Thoracic aorta (tissue), 2 donors: ENCODE measurements at regions not wholly inside any gene's neighbourhood (a gene's known extent, or its start where the extent isn't known, plus 50 kb on each side); places are given as distances from the start of the nearest gene placed in this dataset.
"Not testable (repeated sequence)": the region's sequence is repeated elsewhere in the genome, so short reads cannot be mapped to it uniquely, and the experiment has no call there.

ENCODE experiments used
- ATAC-seq: fragments of 150-250 bp; one replicate; pipeline ENCODE4 v1.8.0; 2017; ENCODE audit warnings: low read depth; ENCODE audit not compliant: insufficient number of reproducible peaks, low FRiP score
- DNase-seq: peaks from one replicate; pipeline ENCODE4 v3.0.0-alpha.2; 2020; ENCODE audit warnings: low spot score
- H3K27ac ChIP-seq, 2 donors: fragments of 200-600 bp; sonication (generic); 1 replicate in 1 of 2; 2 replicates in 1 of 2; pipeline ENCODE4 v1.5.1; 2016; ENCODE audit warnings: mild to moderate bottlenecking in 2 of 2, moderate library complexity in 2 of 2
- H3K27me3 ChIP-seq: fragments of 200-600 bp; sonication (generic); replicated peaks from 2 replicates; pipeline ENCODE4 v1.6.0; 2016; ENCODE audit warnings: mild to moderate bottlenecking; ENCODE audit not compliant: insufficient read depth
- H3K36me3 ChIP-seq: fragments of 200-600 bp; sonication (generic); one replicate; pipeline ENCODE4 v1.5.1; 2016
- H3K4me1 ChIP-seq, 2 donors: fragments of 200-600 bp; sonication (generic); 1 replicate in 1 of 2; 2 replicates in 1 of 2; pipeline versions ENCODE4 v1.5.1 to v1.6.0; 2016; ENCODE audit warnings: low read depth in 2 of 2, mild to moderate bottlenecking in 1 of 2; ENCODE audit not compliant: control insufficient read depth in 1 of 2
- H3K4me3 ChIP-seq: fragments of 200-600 bp; sonication (generic); 2 replicates; pipeline ENCODE4 v1.5.1; 2016; ENCODE audit warnings: mild to moderate bottlenecking
- H3K9me3 ChIP-seq: fragments of 200-600 bp; sonication (generic); 2 replicates; pipeline ENCODE4 v1.5.1; 2016

DNA sequence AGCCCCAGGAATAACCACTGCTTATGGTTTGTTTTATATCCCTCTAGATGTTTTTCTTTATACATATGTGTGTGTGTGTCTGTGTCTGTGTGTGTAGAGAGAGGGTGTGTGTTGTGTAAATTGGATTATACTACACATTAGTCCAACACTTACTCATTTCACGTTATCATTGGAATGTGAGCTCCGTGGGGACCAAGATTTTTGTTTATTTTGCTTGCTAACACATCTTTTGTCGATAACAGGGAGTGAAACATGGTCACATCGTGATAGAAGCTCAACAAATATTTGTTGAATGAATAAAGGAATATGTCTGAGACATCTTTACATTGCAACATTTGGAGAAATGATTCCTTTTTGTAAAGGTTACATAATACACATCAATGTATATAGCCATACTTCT is 88.8 kb downstream of the CDRT15L2 start:
- ATAC-seq, H3K27ac ChIP-seq, H3K4me3 ChIP-seq, H3K4me1 ChIP-seq, H3K27me3 ChIP-seq, H3K9me3 ChIP-seq, H3K36me3 ChIP-seq, DNase-seq: not testable (repeated sequence)

DNA sequence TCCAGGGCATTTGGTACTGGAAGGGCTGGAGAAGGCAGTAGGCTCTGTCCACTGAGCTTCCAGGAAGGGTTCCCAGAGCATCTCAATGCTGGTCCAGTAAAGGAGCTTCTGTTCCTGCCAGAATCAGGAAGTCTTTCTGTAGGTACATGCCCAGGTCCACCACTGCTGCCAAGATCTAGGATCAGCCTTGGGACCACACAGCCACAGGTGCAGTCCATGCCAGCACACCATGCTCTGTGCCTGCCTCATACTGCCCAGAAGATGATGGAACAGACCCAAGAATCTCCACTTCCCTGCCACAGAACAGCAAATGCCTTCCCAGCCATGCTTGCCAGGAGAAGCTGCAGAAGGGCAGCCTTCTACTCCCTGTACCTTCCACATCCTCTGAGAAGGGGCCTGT is 89.3 kb downstream of the CDRT15L2 start:
- DNase-seq, ATAC-seq, H3K4me1 ChIP-seq, H3K4me3 ChIP-seq, H3K27ac ChIP-seq, H3K9me3 ChIP-seq, H3K36me3 ChIP-seq, H3K27me3 ChIP-seq: not testable (repeated sequence)

DNA sequence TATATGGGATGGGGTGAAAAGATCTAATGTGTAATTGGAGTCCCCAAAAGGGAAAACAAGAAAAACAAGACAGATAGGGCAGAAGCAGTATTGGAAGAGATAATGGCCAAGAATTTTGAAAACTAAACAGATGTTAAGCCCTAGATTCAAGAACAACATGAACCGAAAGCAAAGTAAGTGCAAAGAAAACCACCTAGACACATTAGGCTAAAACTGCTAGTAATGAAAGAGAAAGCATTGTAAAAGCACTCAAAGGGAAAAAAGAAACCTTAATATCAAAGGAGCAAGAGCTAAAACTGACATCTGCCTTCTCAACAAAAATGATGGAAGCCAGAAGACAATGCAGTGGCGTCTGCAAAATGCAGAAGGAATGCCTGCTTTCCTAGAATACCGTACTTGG is 91.0 kb downstream of the CDRT15L2 start:
- ATAC-seq: not testable (repeated sequence)

DNA sequence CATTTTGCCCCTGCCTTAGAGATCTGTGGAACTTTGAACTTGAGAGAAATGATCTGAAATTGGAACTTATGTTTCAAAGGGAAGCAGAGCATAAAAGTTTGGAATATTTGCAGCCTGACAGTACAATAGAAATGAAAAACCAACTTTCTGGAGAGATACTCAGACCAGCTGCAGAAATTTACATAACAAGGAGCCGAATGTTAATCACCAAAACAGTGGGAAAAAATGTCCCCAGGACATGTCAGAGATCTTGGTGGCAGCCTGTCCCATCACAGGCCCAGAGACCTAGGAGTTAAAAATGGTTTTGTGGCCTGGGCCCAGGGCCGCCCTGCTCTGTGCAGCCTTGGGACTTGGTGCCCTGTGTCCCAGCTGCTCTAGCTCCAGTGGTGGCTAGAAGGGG is 94.8 kb downstream of the CDRT15L2 start:
- not testable (repeated sequence) for H3K27ac ChIP-seq, H3K36me3 ChIP-seq, DNase-seq, H3K4me3 ChIP-seq, H3K9me3 ChIP-seq, H3K4me1 ChIP-seq, H3K27me3 ChIP-seq, ATAC-seq

More for the DNA sequence above, 91.0 kb downstream of the CDRT15L2 start:
- not testable (repeated sequence) for H3K4me3 ChIP-seq, H3K36me3 ChIP-seq, H3K4me1 ChIP-seq, H3K27ac ChIP-seq, H3K9me3 ChIP-seq, H3K27me3 ChIP-seq, DNase-seq

DNA sequence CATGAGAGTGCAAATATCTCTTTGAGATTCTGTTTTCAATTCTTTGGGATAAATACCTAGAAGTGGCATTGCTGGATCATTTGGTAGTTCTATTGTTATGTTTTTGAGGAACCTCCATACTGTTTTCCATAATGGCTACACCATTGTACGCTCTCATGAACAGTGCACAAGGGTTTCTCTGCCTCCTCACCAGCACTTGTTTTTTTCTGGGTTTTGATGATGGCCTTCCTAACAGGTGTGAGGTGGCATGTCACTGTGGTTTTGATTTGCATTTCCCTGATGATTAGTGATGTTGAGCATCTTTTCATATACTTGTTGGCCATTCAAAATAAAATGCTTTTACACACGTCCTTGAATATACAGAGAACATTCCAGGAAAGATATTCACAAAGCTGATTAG is 96.2 kb downstream of the CDRT15L2 start:
- H3K36me3 ChIP-seq, H3K4me1 ChIP-seq, H3K27me3 ChIP-seq, H3K9me3 ChIP-seq, H3K27ac ChIP-seq, ATAC-seq, DNase-seq, H3K4me3 ChIP-seq: not testable (repeated sequence)

DNA sequence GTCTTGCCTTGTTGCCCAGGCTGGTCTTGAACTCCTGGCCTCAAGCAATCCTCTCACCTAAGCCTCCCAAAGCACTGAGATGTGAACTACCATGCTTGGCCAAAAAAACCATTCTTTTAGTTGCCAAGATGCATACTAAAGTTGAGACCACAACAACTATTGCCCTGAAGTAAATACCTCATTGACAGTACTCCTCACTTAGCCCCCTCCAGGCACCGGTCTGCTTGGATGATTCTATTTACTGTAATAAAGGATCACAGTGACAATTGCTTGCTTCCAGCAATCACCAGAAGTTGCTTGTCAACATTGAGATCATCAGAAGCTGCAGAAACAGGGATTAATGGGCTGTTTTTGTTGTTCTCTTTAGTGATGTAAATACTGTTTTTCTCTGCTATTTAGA is 97.1 kb downstream of the CDRT15L2 start:
- H3K27ac ChIP-seq, H3K27me3 ChIP-seq, H3K36me3 ChIP-seq, H3K9me3 ChIP-seq, H3K4me3 ChIP-seq, ATAC-seq, DNase-seq, H3K4me1 ChIP-seq: not testable (repeated sequence)

DNA sequence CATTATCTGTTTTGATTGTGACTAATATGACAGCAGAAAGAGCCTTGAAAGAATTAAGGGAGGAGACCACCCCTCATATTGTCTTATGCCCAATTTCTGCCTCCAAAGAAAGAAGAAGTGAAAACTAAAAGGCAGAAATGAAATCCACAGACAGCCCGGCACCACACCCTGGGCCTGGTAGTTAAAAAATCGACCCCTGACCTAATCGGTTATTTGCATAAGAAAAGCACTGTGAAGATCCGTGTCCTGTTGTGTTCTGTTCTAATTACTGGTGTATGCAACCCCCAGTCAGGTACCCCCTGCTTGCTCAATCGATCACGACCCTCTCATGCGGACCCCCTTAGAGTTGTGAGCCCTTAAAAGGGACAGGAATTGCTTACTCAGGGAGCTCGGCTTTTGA is 97.9 kb downstream of the CDRT15L2 start:
- H3K27me3 ChIP-seq, H3K36me3 ChIP-seq, H3K4me1 ChIP-seq, DNase-seq, H3K27ac ChIP-seq, H3K4me3 ChIP-seq, ATAC-seq, H3K9me3 ChIP-seq: not testable (repeated sequence)

DNA sequence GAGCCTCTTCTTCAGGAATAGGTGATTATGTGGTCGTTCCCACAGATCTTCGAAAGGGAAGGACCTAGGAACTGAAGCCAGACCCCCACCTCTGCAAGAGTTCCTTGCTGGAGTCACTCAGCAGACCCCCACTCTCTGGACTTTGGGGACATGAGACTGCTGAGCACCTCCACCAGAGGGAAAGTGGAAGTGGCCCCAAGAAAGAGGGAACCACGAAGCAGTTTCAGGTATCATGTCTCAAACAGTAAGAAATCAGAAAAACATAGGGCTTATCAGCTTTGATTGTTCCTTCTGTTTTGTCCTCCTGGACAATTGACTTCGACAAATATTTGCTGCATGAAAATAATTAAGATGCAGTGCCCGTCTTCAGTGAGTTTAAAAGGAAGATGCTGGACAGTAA is 98.9 kb downstream of the CDRT15L2 start:
- not testable (repeated sequence) for H3K27ac ChIP-seq, H3K9me3 ChIP-seq, ATAC-seq, H3K36me3 ChIP-seq, DNase-seq, H3K4me1 ChIP-seq, H3K27me3 ChIP-seq, H3K4me3 ChIP-seq

DNA sequence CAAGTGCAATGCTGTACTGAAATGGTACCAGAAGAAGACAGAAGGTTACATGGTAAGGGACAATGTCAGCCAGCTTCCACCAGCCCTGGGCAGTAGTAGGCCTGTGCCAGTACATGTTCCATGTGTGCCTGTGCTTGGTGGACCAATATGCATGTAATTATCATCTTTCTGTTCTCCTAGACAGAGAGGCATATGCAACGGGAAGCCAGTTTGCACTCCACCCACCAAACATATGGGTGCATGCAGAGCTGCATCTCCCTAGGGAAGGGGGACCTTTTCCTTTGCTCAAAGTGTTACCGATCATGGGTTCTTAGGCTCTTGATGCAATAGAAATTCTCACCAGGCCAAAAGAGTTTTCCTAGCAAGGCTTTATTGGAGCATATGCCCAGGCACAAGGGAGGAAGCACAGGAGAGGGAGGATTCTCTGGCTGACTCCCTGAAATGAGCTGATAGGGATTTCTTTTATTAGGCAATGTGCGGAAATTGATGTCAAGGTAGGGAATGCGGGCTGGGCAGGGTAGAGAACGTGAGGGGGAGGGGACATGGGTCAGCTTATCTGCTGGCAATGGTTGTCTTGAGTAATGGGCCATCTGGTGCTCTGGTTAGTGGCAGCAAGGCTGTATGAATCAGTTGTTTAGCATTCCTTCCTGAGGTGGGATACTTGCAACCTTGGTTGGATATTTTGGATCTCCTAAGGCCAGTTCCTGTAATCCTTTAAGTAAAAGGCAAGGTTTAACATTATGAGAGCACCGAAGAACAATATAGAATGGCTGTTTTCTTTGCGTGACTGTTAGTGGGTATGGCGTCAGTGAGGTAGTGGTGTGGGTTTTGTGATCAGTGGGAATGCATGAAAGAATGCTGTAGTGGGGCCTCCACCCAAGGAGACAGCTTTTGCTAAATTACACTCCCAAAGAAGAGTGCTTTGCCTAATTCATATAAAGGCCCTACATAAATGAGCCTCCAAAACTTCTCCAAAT is 102.5 kb downstream of the CDRT15L2 start:
- H3K27ac ChIP-seq, ATAC-seq, DNase-seq, H3K4me3 ChIP-seq, H3K27me3 ChIP-seq, H3K4me1 ChIP-seq, H3K36me3 ChIP-seq, H3K9me3 ChIP-seq: not testable (repeated sequence)

DNA sequence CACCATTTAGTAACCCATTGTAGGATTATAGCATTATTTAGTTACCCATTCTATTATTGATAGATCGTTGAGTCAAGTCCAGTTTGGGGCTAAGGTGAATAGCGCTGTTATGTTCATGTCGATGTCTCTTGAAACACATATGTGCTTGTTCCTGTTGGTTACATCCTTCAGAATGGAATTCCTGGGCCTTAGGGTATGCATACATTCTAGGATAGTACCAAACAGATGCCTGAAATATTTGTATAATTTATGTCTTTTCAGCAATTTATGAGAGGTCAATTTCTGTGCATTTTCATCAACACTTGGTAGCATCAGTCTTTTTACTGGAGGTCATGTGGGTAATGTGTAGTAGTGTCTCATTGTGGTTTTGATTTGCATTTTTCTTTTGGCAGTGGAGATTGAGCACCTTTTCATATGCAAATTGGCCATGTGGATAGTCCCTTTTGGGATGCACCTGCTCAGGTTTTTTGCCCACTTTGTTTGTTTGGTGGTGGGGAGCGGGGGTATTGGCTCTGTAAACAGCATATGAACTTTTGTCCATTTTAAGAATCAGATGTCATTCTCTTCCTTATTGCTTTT is 104.2 kb downstream of the CDRT15L2 start:
- not testable (repeated sequence) for H3K4me3 ChIP-seq, H3K36me3 ChIP-seq, H3K27ac ChIP-seq, H3K4me1 ChIP-seq, ATAC-seq, DNase-seq, H3K9me3 ChIP-seq, H3K27me3 ChIP-seq

DNA sequence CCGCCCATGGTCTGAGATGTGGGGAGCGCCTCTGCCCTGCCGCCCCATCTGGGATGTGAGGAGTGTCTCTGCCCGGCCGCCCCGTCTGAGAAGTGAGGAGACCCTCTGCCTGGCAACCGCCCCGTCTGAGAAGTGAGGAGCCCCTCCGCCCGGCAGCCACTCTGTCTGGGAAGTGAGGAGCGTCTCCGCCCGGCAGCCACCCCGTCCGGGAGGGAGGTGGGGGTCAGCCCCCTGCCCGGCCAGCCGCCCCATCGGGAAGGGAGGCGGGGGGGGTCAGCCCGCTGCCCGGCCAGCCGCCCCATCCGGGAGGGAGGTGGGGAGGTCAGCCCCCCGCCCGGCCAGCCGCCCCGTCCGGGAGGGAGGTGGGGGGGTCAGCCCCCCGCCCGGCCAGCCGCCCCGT is 105.5 kb downstream of the CDRT15L2 start:
- H3K27me3 ChIP-seq, H3K4me1 ChIP-seq, H3K4me3 ChIP-seq, ATAC-seq, H3K36me3 ChIP-seq, H3K27ac ChIP-seq, DNase-seq, H3K9me3 ChIP-seq: not testable (repeated sequence)

DNA sequence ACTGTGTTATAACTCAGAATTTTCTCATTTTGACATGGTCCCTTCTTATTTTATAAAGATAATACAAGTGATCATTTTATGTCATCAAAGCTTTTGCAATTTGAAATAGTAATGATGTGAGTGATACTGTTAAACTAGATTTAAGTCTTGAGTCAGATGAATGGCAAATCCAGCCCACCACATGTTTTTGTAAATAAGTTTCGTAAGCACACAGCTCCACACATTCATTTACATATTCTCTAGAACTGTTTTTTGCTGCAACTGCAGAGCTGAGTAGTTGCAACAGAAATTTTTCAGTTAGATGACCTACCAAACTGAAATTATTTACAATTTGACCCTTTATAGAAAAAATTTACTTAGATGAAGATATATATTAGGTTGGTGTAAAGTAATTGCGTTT is 108.1 kb downstream of the CDRT15L2 start:
- ATAC-seq, H3K4me3 ChIP-seq, DNase-seq, H3K27me3 ChIP-seq, H3K4me1 ChIP-seq, H3K9me3 ChIP-seq, H3K36me3 ChIP-seq, H3K27ac ChIP-seq: not testable (repeated sequence)
